ENCODE measurements at regions not wholly inside any gene's neighbourhood (a gene's known extent, or its start where the extent isn't known, plus 50 kb on each side); places are given as distances from the start of the nearest gene placed in this dataset.

DNA sequence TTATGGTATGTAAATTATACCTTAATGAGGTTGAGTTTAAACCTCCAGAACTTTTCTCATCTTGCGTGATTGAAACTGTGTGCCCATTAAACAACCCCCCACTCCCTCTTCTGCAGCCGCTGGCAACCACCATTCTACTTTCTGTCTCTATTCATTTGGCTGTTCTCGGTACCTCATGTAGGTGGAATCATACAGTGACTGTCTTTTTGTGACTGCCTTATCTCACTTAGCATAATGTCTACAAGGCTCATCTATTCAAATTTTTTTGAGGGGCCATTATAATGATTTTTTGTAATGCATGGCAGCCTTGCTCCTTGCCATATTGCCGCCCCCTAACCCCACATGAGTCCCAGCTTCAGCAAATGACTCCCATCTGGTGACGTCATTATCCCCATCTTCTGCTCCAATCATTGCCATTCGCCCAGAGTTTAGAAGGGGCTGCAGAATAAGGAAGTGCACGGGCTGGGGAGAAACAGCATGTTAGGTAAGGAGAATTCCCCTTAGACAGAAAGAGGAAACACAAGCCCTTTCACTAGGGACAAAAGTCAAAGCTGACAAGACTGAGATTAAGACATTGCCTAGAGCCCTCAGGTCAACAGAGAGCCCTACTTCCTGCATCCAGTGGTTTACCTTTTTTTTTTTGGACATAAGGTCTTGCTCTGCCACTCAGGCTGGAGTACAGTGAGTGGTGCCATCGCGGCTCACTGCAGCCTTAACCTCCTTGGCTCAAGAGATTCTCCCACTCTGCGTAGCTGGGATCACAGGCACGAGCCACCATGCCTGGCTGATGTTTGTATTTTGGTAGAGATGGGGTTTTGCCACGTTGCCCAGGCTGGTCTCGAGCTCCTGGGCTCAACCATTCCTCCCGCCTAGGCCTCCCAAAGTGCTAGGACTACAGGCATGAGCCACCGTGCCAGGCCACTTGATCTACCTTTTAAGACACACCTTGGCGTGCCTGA is 78.4 kb upstream of the ERRFI1 start:
- Mint-ChIP-seq H3K27me3 (ENCODE audit: unreplicated experiment) (no peaks in the 10 kb centered on the region), H3K36me3 (ENCODE audit: low read depth, unreplicated experiment) (no peaks in the 10 kb centered on the region), H3K4me3 (ENCODE audit: unreplicated experiment) (no peak overlapping the region), H3K9me3 (ENCODE audit: unreplicated experiment) (no peaks in the 10 kb centered on the region), H3K4me1 (ENCODE audit: unreplicated experiment) (peaks cover 6% of the 10 kb centered on the region), H3K27ac (ENCODE audit: unreplicated experiment) (no peak overlapping the region)
- TF ChIP-seq, protein P1, sequence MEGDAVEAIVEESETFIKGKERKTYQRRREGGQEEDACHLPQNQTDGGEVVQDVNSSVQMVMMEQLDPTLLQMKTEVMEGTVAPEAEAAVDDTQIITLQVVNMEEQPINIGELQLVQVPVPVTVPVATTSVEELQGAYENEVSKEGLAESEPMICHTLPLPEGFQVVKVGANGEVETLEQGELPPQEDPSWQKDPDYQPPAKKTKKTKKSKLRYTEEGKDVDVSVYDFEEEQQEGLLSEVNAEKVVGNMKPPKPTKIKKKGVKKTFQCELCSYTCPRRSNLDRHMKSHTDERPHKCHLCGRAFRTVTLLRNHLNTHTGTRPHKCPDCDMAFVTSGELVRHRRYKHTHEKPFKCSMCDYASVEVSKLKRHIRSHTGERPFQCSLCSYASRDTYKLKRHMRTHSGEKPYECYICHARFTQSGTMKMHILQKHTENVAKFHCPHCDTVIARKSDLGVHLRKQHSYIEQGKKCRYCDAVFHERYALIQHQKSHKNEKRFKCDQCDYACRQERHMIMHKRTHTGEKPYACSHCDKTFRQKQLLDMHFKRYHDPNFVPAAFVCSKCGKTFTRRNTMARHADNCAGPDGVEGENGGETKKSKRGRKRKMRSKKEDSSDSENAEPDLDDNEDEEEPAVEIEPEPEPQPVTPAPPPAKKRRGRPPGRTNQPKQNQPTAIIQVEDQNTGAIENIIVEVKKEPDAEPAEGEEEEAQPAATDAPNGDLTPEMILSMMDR (IDR thresholded peaks at IDR 0.05; ENCODE audit: unreplicated experiment): no peak
- no peak for DNase-seq (ENCODE audit: low spot score)

DNA sequence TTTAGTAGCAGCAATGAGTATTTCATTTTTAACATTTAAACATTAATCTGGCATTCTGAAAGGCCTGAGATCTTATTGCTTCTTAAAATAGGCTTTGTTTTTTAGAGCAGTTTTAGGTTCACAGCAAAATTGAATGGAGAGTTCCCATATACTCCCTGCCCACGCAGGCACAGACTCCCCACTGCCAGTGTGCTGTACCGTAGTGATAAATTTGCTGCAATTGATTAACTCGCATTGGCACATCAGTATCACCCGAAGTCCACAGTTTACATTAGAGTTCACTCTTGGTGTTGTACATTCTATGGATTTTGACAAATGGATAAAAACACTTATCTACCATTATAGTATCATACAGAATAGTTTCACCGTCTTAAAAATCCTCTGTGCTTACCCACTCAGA is 71.8 kb upstream of the ERRFI1 start:
- no peak overlapping the region for H3K27ac Mint-ChIP-seq (ENCODE audit: unreplicated experiment)
- no peak overlapping the region for H3K4me3 Mint-ChIP-seq (ENCODE audit: unreplicated experiment)
- H3K36me3 Mint-ChIP-seq (ENCODE audit: low read depth, unreplicated experiment): no peaks in the 10 kb centered on the region
- TF ChIP-seq, protein P1 (IDR thresholded peaks at IDR 0.05; ENCODE audit: unreplicated experiment): no peak
- no peak for DNase-seq (ENCODE audit: low spot score)
- peaks cover 6% of the 10 kb centered on the region for H3K4me1 Mint-ChIP-seq (ENCODE audit: unreplicated experiment)
- peaks cover 4% of the 10 kb centered on the region for H3K27me3 Mint-ChIP-seq (ENCODE audit: unreplicated experiment)
- no peaks in the 10 kb centered on the region for H3K9me3 Mint-ChIP-seq (ENCODE audit: unreplicated experiment)

DNA sequence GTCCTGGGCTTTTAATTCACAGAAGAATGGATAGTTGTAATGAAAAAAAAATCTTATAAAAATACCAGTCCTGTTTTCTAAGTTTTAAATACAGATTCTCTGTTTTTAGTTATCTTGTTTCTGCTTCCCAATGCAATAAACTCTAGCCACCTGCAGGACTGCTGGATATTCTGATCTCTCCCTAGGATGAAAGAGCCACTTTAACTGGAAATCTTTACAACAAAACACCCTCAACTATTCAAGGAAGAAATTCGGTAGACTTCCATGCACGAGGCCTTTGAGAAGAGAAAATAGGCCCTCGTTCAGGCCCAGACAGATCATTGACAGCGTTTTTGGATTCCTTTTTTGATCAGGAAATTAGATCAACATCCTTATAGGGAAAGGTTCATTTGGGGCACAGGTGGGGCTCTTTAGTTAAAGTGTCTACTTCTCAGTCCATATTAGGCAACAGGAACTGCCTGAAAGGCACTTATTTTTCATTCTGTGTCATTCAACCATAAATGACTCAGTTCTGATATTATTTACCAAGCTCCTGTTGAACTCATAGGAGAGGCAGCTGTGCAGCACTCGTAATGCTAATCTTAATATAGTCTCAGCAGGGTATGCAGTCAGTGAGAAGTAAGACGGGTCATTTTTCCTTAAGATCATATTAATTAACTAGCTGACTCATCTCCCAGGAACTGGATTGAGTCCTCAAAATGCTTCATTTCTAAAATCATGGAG is 71.1 kb upstream of the ERRFI1 start:
- peaks cover 4% of the 10 kb centered on the region for H3K27me3 Mint-ChIP-seq (ENCODE audit: unreplicated experiment)
- H3K4me1 Mint-ChIP-seq (ENCODE audit: unreplicated experiment): peaks cover 6% of the 10 kb centered on the region
- no peak for DNase-seq (ENCODE audit: low spot score)
- TF ChIP-seq, protein P1 (IDR thresholded peaks at IDR 0.05; ENCODE audit: unreplicated experiment): no peak
- H3K4me3 Mint-ChIP-seq (ENCODE audit: unreplicated experiment): no peak overlapping the region
- H3K36me3 Mint-ChIP-seq (ENCODE audit: low read depth, unreplicated experiment): no peaks in the 10 kb centered on the region
- no peak overlapping the region for H3K27ac Mint-ChIP-seq (ENCODE audit: unreplicated experiment)
- no peaks in the 10 kb centered on the region for H3K9me3 Mint-ChIP-seq (ENCODE audit: unreplicated experiment)

DNA sequence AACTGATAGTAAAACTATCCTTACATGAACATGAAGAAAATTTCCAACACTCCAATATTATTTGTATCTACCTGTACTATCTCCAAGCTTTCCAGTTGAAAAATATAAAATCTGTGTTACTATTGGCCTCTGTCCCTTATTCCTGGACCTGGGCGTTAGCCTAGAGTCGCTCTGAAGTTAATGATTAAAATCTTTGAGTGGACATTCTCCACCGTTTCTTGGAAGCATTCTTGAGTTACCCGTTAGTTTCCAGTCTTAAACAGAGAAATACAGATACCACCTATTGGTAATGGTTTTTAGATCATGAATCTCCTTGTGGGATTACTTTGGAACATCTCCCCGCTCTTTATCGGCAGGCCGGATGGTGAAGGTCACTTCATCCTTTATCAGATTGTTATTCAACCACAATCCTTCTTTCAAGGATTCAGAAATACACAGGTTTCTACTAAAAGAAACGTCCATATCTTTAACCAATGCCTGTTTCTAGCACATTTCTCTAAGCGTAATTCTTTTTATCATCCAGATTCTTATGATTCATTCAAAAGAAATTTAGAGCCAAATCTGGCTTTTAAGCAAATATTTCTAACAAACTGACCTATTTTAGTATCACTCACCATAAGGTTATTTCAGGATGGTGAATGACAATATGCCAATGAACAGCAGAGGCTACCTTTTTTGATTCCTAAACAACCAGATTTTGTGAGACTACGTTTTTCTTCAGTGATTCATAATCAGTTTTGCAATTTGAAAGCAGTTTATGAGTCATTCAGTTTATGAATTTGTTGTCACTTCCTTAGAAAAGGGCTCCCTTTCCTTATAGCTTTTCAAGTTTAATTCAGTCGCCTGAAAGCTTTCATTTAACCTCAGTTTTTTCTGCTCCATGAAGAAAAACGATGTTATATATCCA is 70.2 kb upstream of the ERRFI1 start:
- DNase-seq (ENCODE audit: low spot score): no peak
- no peaks in the 10 kb centered on the region for H3K36me3 Mint-ChIP-seq (ENCODE audit: low read depth, unreplicated experiment)
- H3K27me3 Mint-ChIP-seq (ENCODE audit: unreplicated experiment): peaks cover 4% of the 10 kb centered on the region
- no peaks in the 10 kb centered on the region for H3K9me3 Mint-ChIP-seq (ENCODE audit: unreplicated experiment)
- no peak overlapping the region for H3K4me3 Mint-ChIP-seq (ENCODE audit: unreplicated experiment)
- peaks cover 6% of the 10 kb centered on the region for H3K4me1 Mint-ChIP-seq (ENCODE audit: unreplicated experiment)
- no peak overlapping the region for H3K27ac Mint-ChIP-seq (ENCODE audit: unreplicated experiment)
- TF ChIP-seq, protein P1 (IDR thresholded peaks at IDR 0.05; ENCODE audit: unreplicated experiment): no peak

Measured in endothelial cell (in vitro differentiated cells).